ENCODE measurements at regions not wholly inside any gene's neighbourhood (a gene's known extent, or its start where the extent isn't known, plus 50 kb on each side); places are given as distances from the start of the nearest gene placed in this dataset.

GRCh38 chr2:64196963-64197362, 52.7 kb upstream of the PELI1 start:
- FAIRE-seq, result no peak

DNA sequence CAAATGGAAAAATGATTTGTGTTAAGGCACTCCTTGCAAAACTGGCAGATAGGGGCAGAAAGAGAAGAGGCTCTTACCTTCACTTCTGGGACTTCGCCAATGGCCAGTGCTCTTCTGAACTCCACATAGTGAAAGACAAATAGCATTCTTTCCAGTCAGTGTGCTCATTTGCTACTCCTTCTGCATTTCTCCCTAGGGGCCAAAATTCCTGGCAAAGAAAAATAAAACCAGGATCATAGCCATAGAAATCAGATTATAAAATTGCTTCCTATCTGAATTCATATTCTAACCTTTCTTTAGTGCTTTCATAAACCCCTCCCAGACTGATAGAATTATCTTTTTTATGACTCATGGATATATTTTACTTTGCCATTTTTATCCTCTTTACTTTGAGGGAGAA, 56.9 kb upstream of the PELI1 start:
- FAIRE-seq, result no peak

- no peak for FAIRE-seq
These were observed 58.1 kb upstream of the PELI1 start for GRCh38 chr2:64202206-64202845.

DNA sequence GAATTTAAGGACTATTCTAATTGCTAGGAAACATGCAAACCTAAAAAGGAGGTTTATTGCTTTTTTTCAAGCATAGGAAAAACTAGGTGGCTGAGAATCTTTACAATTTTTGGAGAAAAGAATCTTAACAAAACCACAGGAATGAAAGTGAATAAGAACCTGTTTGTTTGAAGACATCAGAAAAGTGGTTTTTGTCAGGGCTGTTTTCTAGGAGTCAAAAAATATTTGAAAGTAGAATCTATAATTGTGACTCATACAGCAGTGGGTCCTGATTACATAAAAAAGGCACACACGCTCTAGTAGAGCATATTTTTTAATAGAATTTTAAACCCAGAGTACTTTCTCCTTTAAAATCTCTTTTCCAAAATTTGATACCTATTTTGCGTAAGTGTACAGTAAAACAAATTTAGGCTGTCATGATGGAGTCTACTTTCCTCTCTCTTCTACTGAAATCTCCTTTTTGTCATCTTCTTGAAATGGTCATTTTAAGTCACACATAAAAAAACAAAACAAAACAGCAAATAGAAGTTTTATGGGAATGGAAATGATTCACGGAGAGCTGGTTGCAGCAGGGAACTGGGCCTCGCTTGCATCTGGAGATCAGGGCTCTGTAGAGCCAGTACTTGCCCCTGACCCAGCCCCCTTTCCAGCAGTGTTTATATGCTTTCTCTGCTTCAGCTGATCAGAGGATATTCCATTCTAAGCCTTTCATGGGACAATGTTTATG, 59.1 kb upstream of the PELI1 start:
- no peak for FAIRE-seq

DNA sequence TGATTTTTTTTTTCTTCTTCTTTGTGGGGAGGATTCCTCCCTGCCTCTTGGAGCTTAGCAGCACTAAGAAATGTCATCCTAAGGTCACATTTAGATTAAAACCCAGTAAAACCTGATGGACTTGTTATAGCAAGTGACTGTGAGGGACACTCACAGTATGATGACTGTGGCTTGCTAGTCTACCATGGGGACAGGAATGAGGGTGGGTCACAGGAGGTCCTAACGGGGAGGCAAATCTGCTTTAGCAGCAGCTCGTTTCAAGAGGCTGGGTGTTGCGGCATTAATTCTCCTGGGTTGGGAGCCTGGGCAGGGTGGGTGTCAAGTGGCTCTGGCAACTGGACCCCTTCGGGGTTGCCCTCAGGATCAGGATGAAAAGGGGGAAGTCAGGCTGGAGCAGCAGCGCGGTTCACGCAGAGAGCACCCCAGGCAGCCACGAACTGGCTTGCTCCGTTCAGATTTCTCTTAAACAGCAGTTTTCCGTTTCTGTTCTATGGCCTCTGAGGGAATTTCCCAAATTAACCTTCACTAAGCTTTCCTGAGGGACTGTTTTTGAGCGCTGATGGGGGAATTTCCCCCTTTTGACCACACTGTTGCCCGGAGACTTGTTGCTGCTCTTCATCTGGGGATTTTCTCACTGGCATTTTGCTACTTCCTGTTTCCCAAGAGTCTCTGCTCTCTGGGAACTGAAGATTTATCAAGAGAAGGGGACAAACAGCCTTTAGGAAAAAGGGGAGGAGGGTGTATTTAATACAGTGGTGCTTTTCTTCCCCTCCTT, 59.8 kb upstream of the PELI1 start:
- no peak for FAIRE-seq

DNA sequence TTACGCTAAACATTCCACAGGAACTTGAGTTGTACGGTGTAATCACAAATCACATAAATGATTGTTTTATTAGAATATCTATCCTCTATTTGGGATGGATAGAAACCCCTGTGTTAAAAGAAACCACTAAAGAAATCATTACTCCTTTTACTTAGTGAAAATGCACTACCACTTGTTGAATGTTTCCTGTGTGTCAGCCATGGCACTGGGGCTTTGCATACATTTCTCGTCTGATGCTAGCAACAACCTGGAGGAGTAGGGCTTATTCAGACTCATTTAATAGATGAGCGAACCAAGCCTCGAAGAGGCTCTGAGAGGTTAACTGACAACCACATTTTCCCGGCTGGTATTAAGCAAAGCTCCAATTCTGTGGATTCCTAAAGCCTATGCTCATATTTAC, 60.5 kb upstream of the PELI1 start:
- FAIRE-seq, result no peak

- no peak for FAIRE-seq
These were observed 61.2 kb upstream of the PELI1 start for GRCh38 chr2:64205415-64205814.

GRCh38 chr2:64207573-64207972, 63.4 kb upstream of the PELI1 start:
- FAIRE-seq, result no peak

DNA sequence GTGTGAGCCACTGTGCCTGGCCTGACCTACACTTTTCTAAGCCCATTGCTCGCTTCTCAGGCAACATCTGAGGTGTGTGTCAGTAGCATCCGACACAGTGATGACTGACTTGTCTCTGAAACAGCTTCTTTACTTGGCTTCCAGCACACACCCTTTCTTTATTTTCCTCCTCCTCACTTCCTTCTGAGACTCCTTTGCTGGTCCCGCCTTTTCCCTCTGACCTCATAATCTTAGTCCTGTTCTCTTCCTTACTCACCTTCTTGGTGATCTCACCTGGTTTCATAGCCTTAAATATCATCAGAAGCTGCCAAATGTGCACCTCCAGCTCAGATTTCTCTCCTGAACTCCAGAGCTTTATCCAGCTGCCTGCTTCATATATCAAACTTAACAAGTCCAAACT, 66.6 kb upstream of the PELI1 start:
- no peak for FAIRE-seq

DNA sequence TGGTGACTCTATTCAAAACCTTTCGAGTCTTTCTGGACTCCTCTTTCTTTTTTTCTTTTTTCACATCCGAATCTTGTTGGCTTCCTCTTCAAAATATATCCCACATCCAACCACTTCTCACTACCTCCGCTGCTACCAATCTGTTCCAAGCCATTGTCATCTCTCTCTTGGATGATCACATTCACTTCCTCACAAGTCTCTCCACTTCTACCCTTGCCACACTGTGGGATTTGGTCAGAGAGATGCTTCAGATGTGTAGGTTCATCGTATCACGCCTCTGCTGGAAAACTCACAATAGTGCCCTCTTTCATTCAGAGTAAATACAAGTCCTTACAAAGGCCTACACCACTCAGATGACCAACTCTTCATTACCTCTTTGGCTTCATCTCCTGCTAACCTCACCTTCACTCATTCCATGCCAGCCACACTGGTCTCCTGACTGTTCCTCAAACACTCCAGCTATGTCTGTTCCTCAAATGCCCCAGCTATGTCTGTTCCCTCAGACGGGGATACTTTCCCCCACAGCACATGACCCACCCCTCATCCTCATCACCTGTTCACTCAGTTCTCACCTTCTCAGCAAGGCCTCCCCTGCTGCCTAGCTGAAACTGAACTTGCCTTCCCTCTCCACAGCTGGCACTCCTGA, 67.2 kb upstream of the PELI1 start:
- no peak for FAIRE-seq

GRCh38 chr2:64212346-64212745, 68.1 kb upstream of the PELI1 start:
- FAIRE-seq, result no peak

DNA sequence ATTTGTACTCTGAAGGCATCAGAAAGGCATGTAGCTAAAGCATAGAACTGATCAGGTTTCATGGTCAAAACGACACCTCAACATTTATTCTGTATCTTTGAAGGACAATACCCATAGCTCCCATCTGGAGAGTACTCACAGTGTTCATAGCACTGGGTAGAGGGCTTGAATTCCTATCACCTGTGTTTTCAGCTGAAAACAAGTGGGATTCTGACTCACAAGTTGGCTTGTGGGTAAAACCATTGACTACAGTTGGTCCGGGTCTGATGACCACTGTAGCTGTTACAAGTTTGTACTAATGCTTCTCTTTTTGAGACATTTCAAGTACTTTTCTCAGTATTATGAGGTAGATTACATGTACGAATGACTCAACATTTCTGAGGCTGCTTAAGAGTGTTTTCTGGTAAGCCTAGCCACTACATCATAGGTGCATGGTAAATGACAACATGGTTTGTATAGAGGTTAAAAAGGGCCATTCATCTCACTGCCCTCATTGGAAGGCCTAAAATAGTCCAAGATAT, 68.6 kb upstream of the PELI1 start:
- FAIRE-seq, result no peak

GRCh38 chr2:64213532-64214275, 69.5 kb upstream of the PELI1 start:
- no peak for FAIRE-seq

DNA sequence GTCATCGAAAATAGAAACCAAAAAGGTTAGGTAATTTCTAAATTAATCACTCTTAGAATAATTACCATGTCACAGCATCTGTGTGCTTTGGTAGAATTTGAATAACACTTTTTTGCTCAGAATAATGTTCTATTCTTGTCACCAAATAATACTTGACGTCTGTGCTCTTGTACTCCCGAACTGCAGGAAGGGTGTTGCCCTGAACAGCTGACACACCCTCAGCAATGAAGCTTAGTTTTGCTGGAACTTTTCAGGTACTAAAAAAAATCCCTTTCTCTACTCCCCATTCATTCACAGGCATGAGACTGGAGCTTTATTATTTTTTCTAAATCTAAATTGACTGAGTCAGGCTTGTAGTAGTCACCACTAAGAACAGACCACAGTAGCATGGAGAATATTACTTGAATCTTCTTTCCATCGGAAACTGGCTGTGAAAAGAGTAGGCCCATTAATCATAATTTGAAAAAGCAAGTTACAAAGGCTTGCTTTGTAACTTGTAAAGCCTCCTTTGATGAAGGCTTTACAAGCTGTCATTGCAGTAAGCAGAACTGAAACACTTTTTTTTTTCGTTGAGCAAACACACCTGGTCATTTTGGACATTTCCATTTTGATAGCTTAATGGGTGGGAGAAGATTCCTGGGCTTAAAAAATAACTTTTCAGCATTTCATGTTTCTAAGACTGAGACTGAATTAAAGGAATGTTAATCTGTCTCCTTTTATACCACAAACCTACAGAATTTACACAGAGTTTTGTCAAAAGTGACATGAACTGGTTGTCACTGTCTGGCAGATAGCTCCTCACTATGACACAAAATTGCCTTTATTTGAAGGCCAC, 70.3 kb upstream of the PELI1 start:
- FAIRE-seq, result no peak

GRCh38 chr2:64217198-64217869, 73.1 kb upstream of the PELI1 start:
- no peak for FAIRE-seq

GRCh38 chr2:64218137-64218802, 74.0 kb upstream of the PELI1 start:
- no peak for FAIRE-seq

GRCh38 chr2:64219149-64219548, 74.9 kb upstream of the PELI1 start:
- FAIRE-seq, result no peak

DNA sequence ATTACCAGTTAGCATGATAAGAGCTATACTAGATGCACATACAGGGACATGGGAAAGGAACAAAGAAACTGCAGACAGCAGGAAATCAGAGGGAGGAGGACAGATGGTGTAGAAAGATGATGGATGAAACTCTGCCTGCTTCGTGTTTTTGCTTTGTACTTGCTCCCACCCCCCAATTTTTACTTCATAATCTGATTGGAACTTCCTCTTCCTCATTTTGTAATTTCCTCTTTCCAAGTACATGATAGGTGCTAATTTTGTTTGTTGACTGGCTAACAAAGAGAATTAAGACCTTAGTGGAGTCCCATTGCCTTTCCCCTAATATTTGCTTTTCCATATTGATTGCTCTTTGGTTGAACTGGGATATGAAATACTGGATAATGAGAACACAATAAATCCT, 76.0 kb upstream of the PELI1 start:
- FAIRE-seq, result no peak

DNA sequence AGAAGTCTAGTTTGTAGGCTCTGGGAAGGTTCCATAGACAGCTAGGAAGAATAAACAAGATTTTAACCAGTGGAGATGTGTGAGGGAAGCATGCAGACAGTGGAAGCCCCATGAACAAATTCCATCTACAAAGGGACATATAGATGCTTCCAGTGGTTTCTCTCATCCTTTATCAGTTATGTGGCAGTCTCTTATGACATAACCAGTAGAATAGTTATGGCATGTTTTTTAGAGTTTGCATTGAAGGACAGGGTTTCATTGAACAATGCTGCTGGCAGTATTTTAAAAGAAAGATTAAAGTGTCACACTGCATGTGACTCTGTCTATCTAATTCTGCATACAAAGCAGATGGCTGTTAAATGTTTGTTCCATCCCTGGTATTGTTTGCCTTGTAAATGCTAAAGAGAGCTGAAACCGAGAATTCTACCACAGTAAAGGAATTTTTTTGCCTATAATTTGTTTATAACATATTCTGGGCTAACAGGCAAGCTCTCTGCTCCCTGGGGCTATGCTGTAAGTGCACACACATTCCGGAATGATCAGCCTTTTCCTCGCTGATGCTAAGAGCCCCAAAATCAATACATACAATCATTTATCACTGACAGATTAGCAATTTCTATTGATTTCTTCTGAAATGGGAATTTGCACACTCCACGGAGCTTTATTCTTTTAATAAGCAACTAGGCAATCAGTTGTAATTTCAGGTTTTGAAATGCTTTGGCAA, 76.8 kb upstream of the PELI1 start:
- no peak for FAIRE-seq

- no peak for FAIRE-seq
These were observed 77.7 kb upstream of the PELI1 start for GRCh38 chr2:64221935-64222334.
